ENCODE measurements at regions not wholly inside any gene's neighbourhood (a gene's known extent, or its start where the extent isn't known, plus 50 kb on each side); places are given as distances from the start of the nearest gene placed in this dataset.

- no peak for DNase-seq
Measured at GRCh38 chr1:219265026-219265515, 91.4 kb downstream of the LYPLAL1 start.

GRCh38 chr1:219264561-219264960 is 90.9 kb downstream of the LYPLAL1 start:
- DNase-seq = peak; percentile 28

Measured in fibroblast of upper back skin (primary cell).